HG02885 (cell line): ENCODE measurements at regions not wholly inside any gene's neighbourhood (a gene's known extent, or its start where the extent isn't known, plus 50 kb on each side); places are given as distances from the start of the nearest gene placed in this dataset.

Source experiments
- ATAC-seq: cut with Tn5 transposase; IDR thresholded peaks from one replicate; pipeline ENCODE4 v1.9.1; 2021; ENCODE audit warnings: mild to moderate bottlenecking; ENCODE audit not compliant: unreplicated experiment, poor library complexity

GRCh38 chr6:164210323-164210722, 795.8 kb downstream of the QKI start:
- no peak for ATAC-seq

GRCh38 chr6:164208371-164208770, 793.9 kb downstream of the QKI start:
- no peak for ATAC-seq

- ATAC-seq = no peak
These were observed 792.4 kb downstream of the QKI start for GRCh38 chr6:164206807-164207423.

- ATAC-seq = no peak
These were observed 785.6 kb downstream of the QKI start for GRCh38 chr6:164200071-164200470.

- no peak for ATAC-seq
These were observed 781.4 kb downstream of the QKI start for GRCh38 chr6:164195942-164196281.

- no peak for ATAC-seq
These were observed 780.9 kb downstream of the QKI start for GRCh38 chr6:164195278-164195941.

GRCh38 chr6:164188861-164189260, 774.3 kb downstream of the QKI start:
- no peak for ATAC-seq

- ATAC-seq = no peak
These were observed 771.0 kb downstream of the QKI start for GRCh38 chr6:164185471-164185871.

GRCh38 chr6:164184410-164184809, 769.9 kb downstream of the QKI start:
- ATAC-seq = no peak

GRCh38 chr6:164183556-164184123, 769.1 kb downstream of the QKI start:
- no peak for ATAC-seq

- no peak for ATAC-seq
These were observed 764.3 kb downstream of the QKI start for GRCh38 chr6:164178679-164179332.

GRCh38 chr6:164169355-164169754, 754.8 kb downstream of the QKI start:
- no peak for ATAC-seq

GRCh38 chr6:164168595-164168994, 754.1 kb downstream of the QKI start:
- no peak for ATAC-seq

- ATAC-seq = no peak
These were observed 753.4 kb downstream of the QKI start for GRCh38 chr6:164167873-164168405.

- ATAC-seq = no peak
These were observed 752.5 kb downstream of the QKI start for GRCh38 chr6:164166996-164167395.

GRCh38 chr6:164166515-164166914, 752.0 kb downstream of the QKI start:
- no peak for ATAC-seq

- ATAC-seq = no peak
These were observed 750.4 kb downstream of the QKI start for GRCh38 chr6:164164876-164165275.

- no peak for ATAC-seq
These were observed 748.7 kb downstream of the QKI start for GRCh38 chr6:164163239-164163638.

- ATAC-seq = no peak
These were observed 744.5 kb downstream of the QKI start for GRCh38 chr6:164159061-164159460.

- ATAC-seq = no peak
These were observed 740.1 kb downstream of the QKI start for GRCh38 chr6:164154588-164154987.

- ATAC-seq = no peak
These were observed 738.1 kb downstream of the QKI start for GRCh38 chr6:164152611-164153010.
